Stimulated activated CD8-positive, alpha-beta memory T cell treated with anti-CD3 and anti-CD28 coated beads, Interleukin-12 subunit alpha, Interleukin-12 subunit beta, amount 100 ng/mL, for 24 hours (primary cell): ENCODE measurements at regions not wholly inside any gene's neighbourhood (a gene's known extent, or its start where the extent isn't known, plus 50 kb on each side); places are given as distances from the start of the nearest gene placed in this dataset.

ENCODE experiments used
- DNase-seq: peaks from one replicate; pipeline ENCODE4 v3.0.0-alpha.2; 2020; ENCODE audit errors: extremely low read depth

- no peak for DNase-seq
These were observed 253.6 kb upstream of the DACH1 start for GRCh38 chr13:72120632-72121031.

- DNase-seq: no peak
These were observed 246.9 kb upstream of the DACH1 start for GRCh38 chr13:72113931-72114330.

GRCh38 chr13:72113076-72113475 is 246.1 kb upstream of the DACH1 start:
- no peak for DNase-seq

- DNase-seq: no peak
These were observed 245.2 kb upstream of the DACH1 start for GRCh38 chr13:72112216-72112615.

- no peak for DNase-seq
These were observed 242.9 kb upstream of the DACH1 start for GRCh38 chr13:72109863-72110262.

GRCh38 chr13:72104656-72105180 is 237.7 kb upstream of the DACH1 start:
- DNase-seq: no peak

- no peak for DNase-seq
These were observed 234.9 kb upstream of the DACH1 start for GRCh38 chr13:72101768-72102400.

- no peak for DNase-seq
These were observed 233.3 kb upstream of the DACH1 start for GRCh38 chr13:72100339-72100738.

- no peak for DNase-seq
These were observed 230.6 kb upstream of the DACH1 start for GRCh38 chr13:72097568-72097967.

- no peak for DNase-seq
These were observed 226.3 kb upstream of the DACH1 start for GRCh38 chr13:72093262-72093661.

GRCh38 chr13:72074663-72075062 is 207.7 kb upstream of the DACH1 start:
- no peak for DNase-seq

GRCh38 chr13:72072261-72072660 is 205.3 kb upstream of the DACH1 start:
- no peak for DNase-seq

GRCh38 chr13:72071713-72072112 is 204.7 kb upstream of the DACH1 start:
- no peak for DNase-seq

- no peak for DNase-seq
These were observed 195.6 kb upstream of the DACH1 start for GRCh38 chr13:72062566-72062965.

- no peak for DNase-seq
These were observed 194.6 kb upstream of the DACH1 start for GRCh38 chr13:72061613-72062012.

- no peak for DNase-seq
These were observed 183.2 kb upstream of the DACH1 start for GRCh38 chr13:72050251-72050650.

GRCh38 chr13:72043366-72043765 is 176.4 kb upstream of the DACH1 start:
- no peak for DNase-seq

- no peak for DNase-seq
These were observed 174.2 kb upstream of the DACH1 start for GRCh38 chr13:72041165-72041564.

- DNase-seq: no peak
These were observed 172.1 kb upstream of the DACH1 start for GRCh38 chr13:72039126-72039525.

- no peak for DNase-seq
These were observed 163.0 kb upstream of the DACH1 start for GRCh38 chr13:72029981-72030380.

- DNase-seq: no peak
These were observed 158.8 kb upstream of the DACH1 start for GRCh38 chr13:72025836-72026235.

GRCh38 chr13:72023895-72024294 is 156.9 kb upstream of the DACH1 start:
- DNase-seq: no peak

GRCh38 chr13:72005455-72005854 is 138.5 kb upstream of the DACH1 start:
- no peak for DNase-seq

- DNase-seq: no peak
These were observed 137.9 kb upstream of the DACH1 start for GRCh38 chr13:72004784-72005374.
